ENCODE measurements at regions not wholly inside any gene's neighbourhood (a gene's known extent, or its start where the extent isn't known, plus 50 kb on each side); places are given as distances from the start of the nearest gene placed in this dataset.

DNA sequence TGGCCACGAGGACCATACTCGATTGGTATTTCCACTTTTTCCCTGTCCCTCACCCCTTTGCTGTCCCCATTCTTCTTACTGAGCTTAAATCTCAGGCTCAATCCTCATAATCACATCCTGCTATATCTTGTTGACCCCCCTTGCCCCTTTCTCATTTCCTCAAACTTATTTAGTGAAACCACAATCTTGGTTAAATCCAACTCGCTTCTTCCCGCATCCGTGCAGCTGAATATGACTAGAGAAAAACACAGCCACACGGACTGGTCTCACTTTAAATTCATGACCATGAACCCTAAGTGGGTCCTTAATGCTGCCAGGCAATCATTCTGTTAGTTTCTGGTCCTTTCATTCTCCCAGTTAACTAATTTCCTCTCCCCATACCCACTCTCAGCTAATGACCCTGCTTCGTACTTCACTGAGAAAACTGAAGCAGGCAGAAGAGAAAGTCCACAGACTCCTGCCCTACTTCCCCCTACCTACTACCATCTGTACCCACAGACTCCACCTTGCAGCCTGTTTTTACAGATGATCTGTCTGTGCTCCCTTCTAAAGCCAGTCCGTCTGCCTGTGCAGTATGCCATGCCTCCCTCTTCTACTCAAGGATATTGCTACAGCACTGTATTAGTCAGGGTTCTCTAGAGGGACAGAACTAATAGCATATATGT is 96.8 kb upstream of the LMO4 start:
- POLR2A ChIA-PET, result no interaction called here
- no peak for DNase-seq (ENCODE audit: extremely low spot score)
- CTCF ChIA-PET, result interaction anchor here (0.6 kb wide), 1 partner anchor 29 kb away, joined by 4 read pairs; no protein-coding TSS in a partner anchor
- TF ChIP-seq ELF4 (IDR thresholded peaks at IDR 0.05) (no peak), CTBP1 (IDR thresholded peaks at IDR 0.05; ENCODE audit: borderline replicate concordance) (no peak), FOXA1 (IDR thresholded peaks at IDR 0.05) (no peak), L3MBTL2 (conservative IDR thresholded peaks at IDR 0.05) (no peak), SUZ12 (IDR thresholded peaks at IDR 0.05) (no peak), SP1 (IDR thresholded peaks at IDR 0.05) (no peak), LEF1 (IDR thresholded peaks at IDR 0.05; ENCODE audit: borderline replicate concordance) (no peak), FOXK2 (IDR thresholded peaks at IDR 0.05) (no peak), FOXM1 (IDR thresholded peaks at IDR 0.05; ENCODE audit: borderline replicate concordance) (no peak), BHLHE40 (IDR thresholded peaks at IDR 0.05; ENCODE audit: borderline replicate concordance) (no peak), NFRKB (IDR thresholded peaks at IDR 0.05) (no peak), TARDBP (IDR thresholded peaks at IDR 0.05) (no peak), HDGF (IDR thresholded peaks at IDR 0.05; ENCODE audit: borderline replicate concordance) (no peak), ZNF384 (IDR thresholded peaks at IDR 0.05) (no peak)
- TF ChIP-seq, protein P1, sequence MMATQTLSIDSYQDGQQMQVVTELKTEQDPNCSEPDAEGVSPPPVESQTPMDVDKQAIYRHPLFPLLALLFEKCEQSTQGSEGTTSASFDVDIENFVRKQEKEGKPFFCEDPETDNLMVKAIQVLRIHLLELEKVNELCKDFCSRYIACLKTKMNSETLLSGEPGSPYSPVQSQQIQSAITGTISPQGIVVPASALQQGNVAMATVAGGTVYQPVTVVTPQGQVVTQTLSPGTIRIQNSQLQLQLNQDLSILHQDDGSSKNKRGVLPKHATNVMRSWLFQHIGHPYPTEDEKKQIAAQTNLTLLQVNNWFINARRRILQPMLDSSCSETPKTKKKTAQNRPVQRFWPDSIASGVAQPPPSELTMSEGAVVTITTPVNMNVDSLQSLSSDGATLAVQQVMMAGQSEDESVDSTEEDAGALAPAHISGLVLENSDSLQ (IDR thresholded peaks at IDR 0.05), result no peak

DNA sequence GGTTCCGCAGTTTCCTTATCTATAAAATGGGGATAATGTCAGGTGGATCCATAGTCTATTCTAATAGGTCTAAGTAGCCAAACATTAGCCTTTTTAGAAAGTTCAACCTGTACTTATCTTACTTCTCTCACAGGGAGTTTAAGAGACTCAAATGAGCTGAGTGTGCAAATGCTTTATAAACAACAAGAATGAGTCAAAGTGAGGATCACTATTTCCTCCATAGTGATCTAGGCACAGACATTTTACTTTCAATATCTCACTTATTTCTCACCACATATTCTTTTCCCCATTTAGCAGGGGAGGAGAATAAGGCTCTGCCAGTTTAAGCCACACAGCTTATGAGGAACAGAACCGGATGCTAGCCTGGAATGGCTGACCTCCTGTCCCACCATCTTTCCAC is 92.1 kb upstream of the LMO4 start:
- TF ChIP-seq SUZ12 (IDR thresholded peaks at IDR 0.05) (no peak), ARNT (IDR thresholded peaks at IDR 0.05) (no peak), LEF1 (IDR thresholded peaks at IDR 0.05; ENCODE audit: borderline replicate concordance) (no peak), TARDBP (IDR thresholded peaks at IDR 0.05) (no peak), ZNF384 (IDR thresholded peaks at IDR 0.05) (no peak)
- ChIA-PET CTCF (no interaction called here), POLR2A (no interaction called here)
- DNase-seq (ENCODE audit: extremely low spot score), result no peak

DNA sequence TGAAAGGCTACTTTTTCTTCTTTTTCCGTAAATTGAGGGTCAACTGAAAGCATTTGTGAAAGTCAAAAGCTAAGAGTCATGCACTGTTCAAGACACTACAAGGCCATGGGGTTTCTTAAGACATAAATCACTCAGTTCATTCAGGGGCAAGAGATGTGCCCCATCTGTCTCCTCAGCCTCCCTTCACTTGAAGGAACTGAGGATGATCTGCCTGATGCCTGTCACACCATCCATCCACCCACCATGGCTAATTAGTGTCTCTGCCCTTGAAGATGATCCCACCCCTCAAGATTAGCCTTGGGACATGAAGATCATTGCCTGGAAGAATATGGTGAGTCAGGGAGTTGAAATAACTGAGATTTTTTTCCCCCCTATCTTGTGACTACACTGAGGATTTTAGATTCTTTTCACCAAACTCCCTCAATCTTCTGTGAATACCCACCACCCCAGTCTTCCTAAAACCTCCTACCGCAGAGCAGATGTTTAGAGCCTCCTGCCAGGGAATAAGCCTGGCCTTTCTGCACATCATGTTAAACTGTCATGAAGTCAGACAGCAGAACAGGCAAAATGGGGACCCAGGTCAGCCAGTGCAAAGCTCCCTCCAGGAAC is 88.6 kb upstream of the LMO4 start:
- TF ChIP-seq SP1 (IDR thresholded peaks at IDR 0.05) (no peak), NFRKB (IDR thresholded peaks at IDR 0.05) (no peak), CTBP1 (IDR thresholded peaks at IDR 0.05; ENCODE audit: borderline replicate concordance) (no peak), FOXK2 (IDR thresholded peaks at IDR 0.05) (no peak), LEF1 (IDR thresholded peaks at IDR 0.05; ENCODE audit: borderline replicate concordance) (no peak), ELF4 (IDR thresholded peaks at IDR 0.05) (no peak), HDGF (IDR thresholded peaks at IDR 0.05; ENCODE audit: borderline replicate concordance) (no peak), TARDBP (IDR thresholded peaks at IDR 0.05) (no peak), L3MBTL2 (conservative IDR thresholded peaks at IDR 0.05) (no peak)
- POLR2A ChIA-PET, result no interaction called here
- CTCF ChIA-PET, result no interaction called here
- DNase-seq (ENCODE audit: extremely low spot score), result no peak

DNA sequence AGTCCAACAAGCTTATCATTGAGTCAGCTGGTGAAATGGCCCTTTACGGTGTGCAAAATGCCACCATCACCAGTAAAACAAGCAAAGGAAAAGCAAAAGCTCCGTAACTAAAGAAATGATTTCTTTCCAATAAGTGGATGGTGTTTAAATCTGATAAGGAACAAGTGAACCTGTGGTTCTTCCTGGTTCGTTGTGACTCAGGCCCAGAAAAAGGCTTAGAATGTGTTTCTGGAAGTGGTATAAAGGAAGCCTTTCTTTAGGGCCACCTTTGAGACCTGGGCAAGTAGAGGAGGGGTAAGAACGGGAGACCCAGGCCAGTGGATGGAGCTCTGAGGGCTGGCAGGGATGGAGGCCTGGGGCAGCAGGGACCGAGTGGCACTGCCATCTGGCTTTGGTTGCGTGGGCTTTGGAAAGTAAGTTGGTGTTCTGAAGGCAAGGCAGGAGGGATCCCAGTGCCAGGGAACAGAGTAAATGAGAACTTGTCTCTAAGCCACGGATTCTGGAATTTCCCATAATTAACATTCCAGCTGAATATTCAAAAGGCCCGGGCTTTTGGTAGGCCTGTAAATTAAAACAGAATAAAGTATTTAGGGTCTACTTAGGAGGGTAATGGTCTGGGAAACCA is 87.9 kb upstream of the LMO4 start:
- no peak for DNase-seq (ENCODE audit: extremely low spot score)
- TF ChIP-seq HDGF (IDR thresholded peaks at IDR 0.05; ENCODE audit: borderline replicate concordance) (no peak), ARNT (IDR thresholded peaks at IDR 0.05) (no peak), SUZ12 (IDR thresholded peaks at IDR 0.05) (no peak), BHLHE40 (IDR thresholded peaks at IDR 0.05; ENCODE audit: borderline replicate concordance) (no peak), ELF4 (IDR thresholded peaks at IDR 0.05) (no peak), FOXK2 (IDR thresholded peaks at IDR 0.05) (no peak), TARDBP (IDR thresholded peaks at IDR 0.05) (no peak), L3MBTL2 (conservative IDR thresholded peaks at IDR 0.05) (no peak)
- TF ChIP-seq, protein P1 (IDR thresholded peaks at IDR 0.05), result no peak
- CTCF ChIA-PET, result no interaction called here
- POLR2A ChIA-PET, result no interaction called here

DNA sequence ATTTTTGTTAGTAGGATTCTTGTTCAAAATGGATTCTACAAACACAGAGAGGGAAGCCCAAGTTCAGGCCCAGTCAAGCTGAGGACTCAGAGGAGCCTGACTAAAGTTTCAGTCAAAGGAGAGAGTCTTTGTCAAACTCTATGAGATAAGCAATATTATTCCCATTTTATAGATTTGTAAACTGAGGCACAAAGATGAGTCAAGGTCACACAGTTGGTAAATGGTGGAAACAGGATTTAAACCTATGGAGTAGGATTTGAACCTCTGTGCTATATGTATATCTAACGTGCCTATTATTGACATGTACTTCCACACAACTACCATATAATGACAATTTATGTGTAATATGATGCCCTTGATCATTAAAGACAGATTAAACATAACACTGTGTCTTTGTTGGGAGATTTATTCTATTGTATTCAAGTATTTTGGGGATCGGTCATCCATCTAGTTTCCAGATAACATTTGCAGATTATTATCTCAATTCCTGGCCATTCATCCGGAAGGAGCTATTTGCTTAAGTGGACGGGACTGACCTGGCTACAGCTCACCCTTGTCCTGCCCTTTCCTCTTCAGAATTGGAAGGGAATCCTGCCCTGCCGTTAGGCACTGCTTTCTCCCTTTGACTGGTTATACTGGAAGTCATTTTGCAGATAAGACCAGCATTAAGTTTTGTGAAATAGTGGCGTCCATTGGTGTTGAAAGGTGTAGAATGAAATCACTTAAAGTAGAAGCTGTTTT is 86.1 kb upstream of the LMO4 start:
- POLR2A ChIA-PET, result no interaction called here
- TF ChIP-seq TARDBP (IDR thresholded peaks at IDR 0.05) (no peak), LEF1 (IDR thresholded peaks at IDR 0.05; ENCODE audit: borderline replicate concordance) (no peak)
- no peak for DNase-seq (ENCODE audit: extremely low spot score)
- CTCF ChIA-PET, result no interaction called here

DNA sequence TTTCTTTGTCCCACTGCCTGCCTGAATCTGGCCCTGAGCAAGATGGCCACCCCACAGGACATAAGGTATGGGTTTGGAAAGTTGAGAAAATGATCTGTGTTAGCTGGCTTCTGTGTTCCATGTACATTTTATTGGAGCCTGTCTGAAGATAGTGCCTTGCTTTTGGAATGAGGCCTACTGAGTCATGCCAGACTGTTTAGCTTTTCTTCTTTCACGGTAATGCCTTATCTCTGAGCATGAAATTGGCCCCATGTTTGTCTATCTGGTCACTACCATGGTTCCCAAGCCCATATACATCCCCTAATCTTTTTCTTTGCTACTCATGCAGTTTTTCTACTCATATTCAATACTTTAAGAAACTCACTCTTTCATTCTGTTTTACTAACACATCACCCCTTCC is 85.1 kb upstream of the LMO4 start:
- ChIA-PET POLR2A (no interaction called here), CTCF (no interaction called here)
- DNase-seq (ENCODE audit: extremely low spot score), result no peak
- TF ChIP-seq BHLHE40 (IDR thresholded peaks at IDR 0.05; ENCODE audit: borderline replicate concordance) (no peak), FOXK2 (IDR thresholded peaks at IDR 0.05) (no peak), L3MBTL2 (conservative IDR thresholded peaks at IDR 0.05) (no peak), HDGF (IDR thresholded peaks at IDR 0.05; ENCODE audit: borderline replicate concordance) (no peak), CTBP1 (IDR thresholded peaks at IDR 0.05; ENCODE audit: borderline replicate concordance) (no peak), ELF4 (IDR thresholded peaks at IDR 0.05) (no peak), LEF1 (IDR thresholded peaks at IDR 0.05; ENCODE audit: borderline replicate concordance) (no peak), SUZ12 (IDR thresholded peaks at IDR 0.05) (no peak), TARDBP (IDR thresholded peaks at IDR 0.05) (no peak), SP1 (IDR thresholded peaks at IDR 0.05) (no peak), NFRKB (IDR thresholded peaks at IDR 0.05) (no peak), ZNF384 (IDR thresholded peaks at IDR 0.05) (no peak)
- TF ChIP-seq, protein P1 (IDR thresholded peaks at IDR 0.05), result no peak
